GM20000 (cell line): ENCODE measurements at regions not wholly inside any gene's neighbourhood (a gene's known extent, or its start where the extent isn't known, plus 50 kb on each side); places are given as distances from the start of the nearest gene placed in this dataset.

Source experiments
- DNase-seq: peaks from one replicate; pipeline ENCODE4 v3.0.0; 2012; ENCODE audit warnings: low spot score
- TF ChIP-seq, protein P1 (sequence below): IDR thresholded peaks from 2 replicates; pipeline ENCODE4 v1.5.1; 2012; ENCODE audit warnings: mild to moderate bottlenecking, control low read depth; ENCODE audit errors: extremely low read depth, missing control alignments

DNA sequence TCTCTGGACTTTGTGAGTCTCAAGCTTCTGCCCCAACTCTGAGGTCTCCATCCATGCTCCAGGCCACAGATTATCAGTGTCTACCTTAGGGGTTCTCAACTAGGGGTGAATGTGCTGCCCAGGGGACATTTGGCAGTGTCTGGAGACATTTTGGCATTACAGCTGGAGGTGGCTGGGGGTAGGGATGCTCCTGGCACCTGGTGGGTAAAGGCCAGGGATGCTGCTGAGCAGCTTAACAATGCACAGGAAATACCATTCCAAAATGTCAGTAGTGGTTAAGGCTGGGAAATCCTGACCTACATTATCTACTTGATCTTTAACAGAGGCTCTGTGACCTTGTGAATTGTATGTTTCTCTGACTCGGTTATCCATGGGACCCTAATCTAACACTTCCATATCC is 67.3 kb upstream of the PALS2 start:
- TF ChIP-seq, protein P1, sequence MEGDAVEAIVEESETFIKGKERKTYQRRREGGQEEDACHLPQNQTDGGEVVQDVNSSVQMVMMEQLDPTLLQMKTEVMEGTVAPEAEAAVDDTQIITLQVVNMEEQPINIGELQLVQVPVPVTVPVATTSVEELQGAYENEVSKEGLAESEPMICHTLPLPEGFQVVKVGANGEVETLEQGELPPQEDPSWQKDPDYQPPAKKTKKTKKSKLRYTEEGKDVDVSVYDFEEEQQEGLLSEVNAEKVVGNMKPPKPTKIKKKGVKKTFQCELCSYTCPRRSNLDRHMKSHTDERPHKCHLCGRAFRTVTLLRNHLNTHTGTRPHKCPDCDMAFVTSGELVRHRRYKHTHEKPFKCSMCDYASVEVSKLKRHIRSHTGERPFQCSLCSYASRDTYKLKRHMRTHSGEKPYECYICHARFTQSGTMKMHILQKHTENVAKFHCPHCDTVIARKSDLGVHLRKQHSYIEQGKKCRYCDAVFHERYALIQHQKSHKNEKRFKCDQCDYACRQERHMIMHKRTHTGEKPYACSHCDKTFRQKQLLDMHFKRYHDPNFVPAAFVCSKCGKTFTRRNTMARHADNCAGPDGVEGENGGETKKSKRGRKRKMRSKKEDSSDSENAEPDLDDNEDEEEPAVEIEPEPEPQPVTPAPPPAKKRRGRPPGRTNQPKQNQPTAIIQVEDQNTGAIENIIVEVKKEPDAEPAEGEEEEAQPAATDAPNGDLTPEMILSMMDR, result no peak
- no peak for DNase-seq

DNA sequence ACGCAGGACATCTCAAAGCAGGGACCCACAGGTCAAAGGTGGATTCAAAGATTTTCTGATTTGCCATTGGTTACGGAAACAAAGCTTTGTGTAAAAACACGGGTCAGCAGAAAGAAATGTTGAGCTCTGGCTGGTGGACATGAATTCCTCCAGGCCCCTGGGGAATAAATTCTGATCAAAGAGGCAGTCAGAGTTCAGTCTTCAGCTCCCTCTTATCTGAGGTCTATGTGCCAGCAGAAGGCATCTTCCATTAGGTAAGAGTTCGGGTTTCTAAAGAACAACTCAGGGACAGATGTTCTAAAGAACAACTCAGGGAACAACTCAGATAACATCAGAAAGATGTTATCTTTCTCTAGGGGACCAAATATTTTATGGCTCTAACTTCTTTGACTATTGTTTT is 64.9 kb upstream of the PALS2 start:
- DNase-seq, result no peak
- TF ChIP-seq, protein P1, result no peak

DNA sequence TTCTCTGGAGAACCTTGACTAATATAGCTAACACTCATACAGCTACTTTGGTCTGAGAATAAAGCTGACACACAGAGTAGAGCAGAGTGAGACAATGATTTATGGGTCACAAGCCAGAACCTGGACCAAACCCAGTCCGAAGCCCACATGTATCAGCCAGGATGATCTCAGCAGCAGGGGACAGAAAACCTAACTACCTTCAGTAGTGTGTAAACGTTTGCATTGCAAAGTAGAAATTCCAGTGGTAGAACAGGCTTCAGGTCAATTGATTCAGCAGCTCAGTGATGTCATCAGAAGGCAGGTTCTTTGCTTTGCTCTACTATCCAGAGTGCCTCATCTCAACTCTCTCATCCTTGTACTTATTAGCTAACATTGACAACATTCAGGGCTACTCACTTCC is 62.5 kb upstream of the PALS2 start:
- TF ChIP-seq, protein P1, result no peak
- DNase-seq, result no peak

- DNase-seq, result no peak
- TF ChIP-seq, protein P1, result no peak
Measured at GRCh38 chr7:24517166-24517565, 56.1 kb upstream of the PALS2 start.

GRCh38 chr7:24521917-24522623 is 51.2 kb upstream of the PALS2 start:
- TF ChIP-seq, protein P1, result no peak
- no peak for DNase-seq
